ENCODE measurements at regions not wholly inside any gene's neighbourhood (a gene's known extent, or its start where the extent isn't known, plus 50 kb on each side); places are given as distances from the start of the nearest gene placed in this dataset.

DNA sequence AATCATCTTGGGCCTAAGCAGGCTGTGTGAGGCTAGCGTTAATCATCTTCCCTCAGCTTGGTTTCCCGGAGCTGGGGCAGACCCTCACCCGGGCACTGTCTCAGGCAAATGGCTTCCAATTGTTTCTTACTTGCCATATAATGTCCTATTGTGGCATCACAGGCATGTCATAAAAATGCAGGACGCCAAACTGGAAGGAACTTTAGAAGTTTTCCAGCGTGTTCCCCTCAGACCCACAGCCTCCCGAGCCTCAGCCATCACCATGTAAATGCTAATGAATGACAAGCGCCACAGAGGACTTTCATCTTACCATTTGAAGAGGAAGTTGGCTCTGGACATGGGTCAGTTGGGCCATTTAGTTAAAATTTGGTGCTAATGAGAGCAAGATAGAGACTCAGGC, 143.0 kb upstream of the IRX1 start:
- TF ChIP-seq, protein P1, sequence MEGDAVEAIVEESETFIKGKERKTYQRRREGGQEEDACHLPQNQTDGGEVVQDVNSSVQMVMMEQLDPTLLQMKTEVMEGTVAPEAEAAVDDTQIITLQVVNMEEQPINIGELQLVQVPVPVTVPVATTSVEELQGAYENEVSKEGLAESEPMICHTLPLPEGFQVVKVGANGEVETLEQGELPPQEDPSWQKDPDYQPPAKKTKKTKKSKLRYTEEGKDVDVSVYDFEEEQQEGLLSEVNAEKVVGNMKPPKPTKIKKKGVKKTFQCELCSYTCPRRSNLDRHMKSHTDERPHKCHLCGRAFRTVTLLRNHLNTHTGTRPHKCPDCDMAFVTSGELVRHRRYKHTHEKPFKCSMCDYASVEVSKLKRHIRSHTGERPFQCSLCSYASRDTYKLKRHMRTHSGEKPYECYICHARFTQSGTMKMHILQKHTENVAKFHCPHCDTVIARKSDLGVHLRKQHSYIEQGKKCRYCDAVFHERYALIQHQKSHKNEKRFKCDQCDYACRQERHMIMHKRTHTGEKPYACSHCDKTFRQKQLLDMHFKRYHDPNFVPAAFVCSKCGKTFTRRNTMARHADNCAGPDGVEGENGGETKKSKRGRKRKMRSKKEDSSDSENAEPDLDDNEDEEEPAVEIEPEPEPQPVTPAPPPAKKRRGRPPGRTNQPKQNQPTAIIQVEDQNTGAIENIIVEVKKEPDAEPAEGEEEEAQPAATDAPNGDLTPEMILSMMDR (IDR thresholded peaks at IDR 0.05): no peak
- peaks cover 3 to 29% (median 8%) of the 10 kb centered on the region in 7 donors for H3K9me3 Mint-ChIP-seq
- H3K9me3 ChIP-seq (replicated peaks in 1 of 2; ENCODE audit: control insufficient read depth in 1 of 2, insufficient read depth in 1 of 2, low read length in 2 of 2): peaks cover 22 to 43% of the 10 kb centered on the region in 2 donors
- H3K9ac ChIP-seq (ENCODE audit: insufficient read depth, low read length, poor library complexity, severe bottlenecking): no peak overlapping the region
- H3K27me3 ChIP-seq (ENCODE audit: control insufficient read depth in 2 of 2, insufficient read depth in 2 of 2, low read length in 2 of 2): no peaks in the 10 kb centered on the region
- H3K4me3 Mint-ChIP-seq: peak overlapping the region in 1 of 2 donors; percentile 41
- H3K4me1 Mint-ChIP-seq: no peaks in the 10 kb centered on the region
- H2AFZ ChIP-seq (ENCODE audit: insufficient read depth, low read depth, low read length, poor library complexity, severe bottlenecking): no peak overlapping the region
- H3K4me3 ChIP-seq (replicated peaks in 1 of 3; ENCODE audit: low read depth in 2 of 3, low read length in 3 of 3): no peak overlapping the region
- H3K27me3 Mint-ChIP-seq (ENCODE audit: low read depth in 3 of 3): peaks cover 0 to 1% (median 0%) of the 10 kb centered on the region in 3 donors
- H3K79me2 ChIP-seq (ENCODE audit: insufficient read depth, low read length): no peaks in the 10 kb centered on the region
- H3K36me3 ChIP-seq (replicated peaks in 1 of 2; ENCODE audit: control insufficient read depth in 1 of 2, insufficient read depth in 2 of 2, low read length in 2 of 2): no peaks in the 10 kb centered on the region
- WGBS (ENCODE audit: insufficient coverage): 87% methylated on average over 7 of the region's 7 CpGs
- no peak for DNase-seq
- no peak overlapping the region for H3K4me2 ChIP-seq (replicated peaks; ENCODE audit: extremely low read depth, low read length, poor library complexity, severe bottlenecking)
- intact Hi-C loops (cut with micrococcal nuclease): no loop called here
- no peaks in the 10 kb centered on the region for H3K36me3 Mint-ChIP-seq
- no peak overlapping the region for H3K27ac ChIP-seq (ENCODE audit: low read depth in 1 of 2, low read length in 2 of 2)
- H3K4me1 ChIP-seq (ENCODE audit: control insufficient read depth in 1 of 2, insufficient read depth in 2 of 2, low read length in 2 of 2): no peaks in the 10 kb centered on the region
- no peak overlapping the region for H3K27ac Mint-ChIP-seq
- H4K20me1 ChIP-seq (ENCODE audit: insufficient read depth, low read length): no peaks in the 10 kb centered on the region

DNA sequence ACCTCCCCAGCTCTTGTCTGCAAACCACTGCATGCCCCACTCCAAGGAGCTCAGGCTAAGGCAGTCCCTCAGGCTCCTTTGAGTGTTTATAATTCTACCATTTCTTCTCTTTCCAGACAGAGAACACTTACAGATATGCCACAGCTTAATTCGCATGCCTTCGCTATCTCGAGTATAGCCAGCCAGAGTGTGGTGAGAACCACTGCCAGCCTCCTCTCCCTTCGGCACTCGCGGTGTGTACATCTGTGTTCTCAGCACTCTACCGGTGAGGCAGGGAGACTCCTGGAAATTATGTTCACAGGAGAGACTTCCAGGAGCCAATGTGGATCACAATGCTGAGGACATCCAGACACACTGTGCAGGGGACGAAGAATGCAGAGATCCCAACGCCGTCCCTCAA, 143.7 kb upstream of the IRX1 start:
- no peaks in the 10 kb centered on the region for H3K36me3 Mint-ChIP-seq
- TF ChIP-seq, protein P1 (IDR thresholded peaks at IDR 0.05): no peak
- no peak overlapping the region for H3K4me3 Mint-ChIP-seq
- peaks cover 5 to 29% (median 9%) of the 10 kb centered on the region in 7 donors for H3K9me3 Mint-ChIP-seq
- H3K27me3 Mint-ChIP-seq (ENCODE audit: low read depth in 3 of 3): peaks cover 0 to 1% (median 0%) of the 10 kb centered on the region in 3 donors
- Histone ChIP-seq H3K9ac (ENCODE audit: insufficient read depth, low read length, poor library complexity, severe bottlenecking) (no peak overlapping the region), H3K36me3 (replicated peaks in 1 of 2; ENCODE audit: control insufficient read depth in 1 of 2, insufficient read depth in 2 of 2, low read length in 2 of 2) (no peaks in the 10 kb centered on the region), H3K27ac (ENCODE audit: low read depth in 1 of 2, low read length in 2 of 2) (no peak overlapping the region), H2AFZ (ENCODE audit: insufficient read depth, low read depth, low read length, poor library complexity, severe bottlenecking) (no peak overlapping the region), H4K20me1 (ENCODE audit: insufficient read depth, low read length) (no peaks in the 10 kb centered on the region), H3K79me2 (ENCODE audit: insufficient read depth, low read length) (no peaks in the 10 kb centered on the region), H3K27me3 (ENCODE audit: control insufficient read depth in 2 of 2, insufficient read depth in 2 of 2, low read length in 2 of 2) (no peaks in the 10 kb centered on the region), H3K9me3 (replicated peaks in 1 of 2; ENCODE audit: control insufficient read depth in 1 of 2, insufficient read depth in 1 of 2, low read length in 2 of 2) (peaks cover 27 to 47% of the 10 kb centered on the region in 2 donors), H3K4me1 (ENCODE audit: control insufficient read depth in 1 of 2, insufficient read depth in 2 of 2, low read length in 2 of 2) (no peaks in the 10 kb centered on the region), H3K4me2 (replicated peaks; ENCODE audit: extremely low read depth, low read length, poor library complexity, severe bottlenecking) (no peak overlapping the region), H3K4me3 (replicated peaks in 1 of 3; ENCODE audit: low read depth in 2 of 3, low read length in 3 of 3) (no peak overlapping the region)
- no peak overlapping the region for H3K27ac Mint-ChIP-seq
- no peaks in the 10 kb centered on the region for H3K4me1 Mint-ChIP-seq
- DNase-seq: no peak
- 96% methylated on average over 8 of the region's 10 CpGs for WGBS (ENCODE audit: insufficient coverage)
- intact Hi-C loops (cut with micrococcal nuclease): no loop called here
